GM12875 (cell line): ENCODE measurements at regions not wholly inside any gene's neighbourhood (a gene's known extent, or its start where the extent isn't known, plus 50 kb on each side); places are given as distances from the start of the nearest gene placed in this dataset.

Experiments
- H3K4me3 ChIP-seq: one replicate; pipeline ENCODE4 v1.5.1; 2011; ENCODE audit warnings: low read depth, low read length, control low read depth
- TF ChIP-seq, protein P1 (sequence below): IDR thresholded peaks from 2 replicates; pipeline ENCODE4 v1.5.1; 2011; ENCODE audit warnings: low read depth, mild to moderate bottlenecking, control low read depth, inconsistent platforms, low read length, moderate library complexity, borderline replicate concordance; ENCODE audit not compliant: insufficient read depth

DNA sequence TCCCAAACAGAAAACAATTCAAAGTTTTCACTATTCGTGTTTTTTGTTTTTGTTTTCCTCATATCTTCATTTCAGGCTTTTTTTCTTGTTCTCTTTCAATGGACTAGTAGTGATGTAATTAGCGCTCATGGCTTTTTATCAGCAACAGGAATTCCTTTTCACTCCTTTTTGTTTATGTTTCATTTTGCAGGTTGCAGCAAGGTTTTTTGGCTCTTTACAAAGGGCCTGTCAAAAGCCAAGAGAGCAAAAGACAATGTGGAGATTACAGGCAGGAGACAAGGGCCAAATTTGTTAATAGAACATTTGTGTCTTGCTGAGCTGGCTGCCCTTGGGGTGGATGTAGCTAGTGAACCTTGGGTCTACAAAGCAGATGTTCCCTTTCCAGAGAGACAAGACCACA lies 467.4 kb upstream of the CDH20 start:
- no peak overlapping the region for H3K4me3 ChIP-seq
- TF ChIP-seq, protein P1, sequence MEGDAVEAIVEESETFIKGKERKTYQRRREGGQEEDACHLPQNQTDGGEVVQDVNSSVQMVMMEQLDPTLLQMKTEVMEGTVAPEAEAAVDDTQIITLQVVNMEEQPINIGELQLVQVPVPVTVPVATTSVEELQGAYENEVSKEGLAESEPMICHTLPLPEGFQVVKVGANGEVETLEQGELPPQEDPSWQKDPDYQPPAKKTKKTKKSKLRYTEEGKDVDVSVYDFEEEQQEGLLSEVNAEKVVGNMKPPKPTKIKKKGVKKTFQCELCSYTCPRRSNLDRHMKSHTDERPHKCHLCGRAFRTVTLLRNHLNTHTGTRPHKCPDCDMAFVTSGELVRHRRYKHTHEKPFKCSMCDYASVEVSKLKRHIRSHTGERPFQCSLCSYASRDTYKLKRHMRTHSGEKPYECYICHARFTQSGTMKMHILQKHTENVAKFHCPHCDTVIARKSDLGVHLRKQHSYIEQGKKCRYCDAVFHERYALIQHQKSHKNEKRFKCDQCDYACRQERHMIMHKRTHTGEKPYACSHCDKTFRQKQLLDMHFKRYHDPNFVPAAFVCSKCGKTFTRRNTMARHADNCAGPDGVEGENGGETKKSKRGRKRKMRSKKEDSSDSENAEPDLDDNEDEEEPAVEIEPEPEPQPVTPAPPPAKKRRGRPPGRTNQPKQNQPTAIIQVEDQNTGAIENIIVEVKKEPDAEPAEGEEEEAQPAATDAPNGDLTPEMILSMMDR, result no peak

DNA sequence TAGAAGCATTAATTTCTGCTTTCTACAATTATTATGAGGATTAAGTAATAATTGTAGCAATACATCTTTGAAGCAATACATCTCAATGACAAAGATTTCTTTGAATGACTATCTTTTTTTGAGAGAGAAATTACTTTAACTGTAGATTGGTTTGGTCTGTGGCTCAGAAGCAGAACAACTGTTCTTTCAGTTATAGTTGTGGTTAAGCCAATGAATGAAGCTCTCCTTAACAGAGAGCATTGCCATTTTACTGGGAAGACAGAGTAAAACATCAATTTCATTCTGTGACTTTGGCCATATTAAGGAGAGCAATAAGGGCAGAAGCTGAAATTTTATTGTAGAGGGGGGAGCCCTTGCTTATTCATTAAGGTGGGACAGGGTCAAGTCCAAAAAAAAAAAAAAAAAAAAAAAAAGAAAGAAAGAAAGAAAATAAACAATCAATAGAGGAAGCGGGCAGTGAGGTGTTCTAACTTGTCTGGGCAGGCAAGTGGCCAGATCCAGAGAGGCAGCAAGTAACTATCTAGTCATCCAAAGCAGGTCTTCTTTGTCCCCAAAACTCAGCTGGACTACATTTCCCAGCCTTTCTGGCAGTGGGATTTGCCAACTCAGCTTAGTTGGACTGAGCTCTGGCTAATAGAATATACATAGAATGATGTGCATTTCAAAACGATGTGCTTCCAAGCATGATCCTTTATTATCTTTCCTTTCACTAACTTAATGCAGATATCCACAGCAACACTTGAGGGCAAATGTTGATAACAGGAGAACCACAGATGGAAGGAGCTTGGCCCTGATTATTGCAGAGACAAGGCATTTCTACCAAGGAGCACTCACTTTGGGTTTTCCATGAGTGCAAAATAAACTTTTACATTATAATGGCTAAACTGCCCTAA lies 462.7 kb upstream of the CDH20 start:
- H3K4me3 ChIP-seq, result no peak overlapping the region
- TF ChIP-seq, protein P1, result no peak

DNA sequence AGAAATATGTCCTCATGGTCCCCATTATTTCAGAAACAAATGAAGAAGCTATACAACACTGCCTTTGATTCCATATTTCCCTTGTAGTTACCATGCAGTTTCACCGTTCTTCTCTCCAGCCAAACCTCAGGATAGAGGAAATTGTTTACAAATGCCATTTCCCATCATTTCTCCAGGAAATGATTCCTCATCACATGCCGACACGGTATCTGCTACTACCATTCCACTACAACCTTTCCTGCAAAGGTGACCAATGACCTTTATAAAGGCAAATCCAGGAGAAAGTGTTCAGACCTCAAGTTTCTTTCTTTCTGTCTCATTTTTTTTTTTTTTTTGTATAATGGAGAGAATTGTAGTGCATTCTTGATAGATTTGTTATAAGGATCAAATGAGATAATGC lies 460.8 kb upstream of the CDH20 start:
- TF ChIP-seq, protein P1, result no peak
- no peak overlapping the region for H3K4me3 ChIP-seq

DNA sequence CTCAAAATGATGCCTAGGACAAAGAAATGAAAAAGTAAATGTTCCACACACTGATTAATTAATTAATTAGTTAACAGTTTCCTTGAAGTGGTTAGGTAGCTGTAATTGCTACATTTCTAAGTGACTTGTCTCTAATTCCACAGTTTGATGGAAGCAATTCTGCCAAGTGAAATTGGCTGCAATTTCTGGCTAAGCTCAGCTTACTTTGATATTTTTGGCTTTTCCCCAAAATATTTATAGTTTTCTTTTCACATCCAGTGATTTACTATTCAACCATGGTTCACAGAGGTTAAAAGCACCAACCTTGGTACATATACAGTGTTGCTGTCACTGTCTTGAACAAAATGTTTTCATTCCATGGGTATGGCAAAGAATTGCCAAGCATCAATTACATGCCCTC lies 459.5 kb upstream of the CDH20 start:
- H3K4me3 ChIP-seq, result no peak overlapping the region
- TF ChIP-seq, protein P1, result no peak

DNA sequence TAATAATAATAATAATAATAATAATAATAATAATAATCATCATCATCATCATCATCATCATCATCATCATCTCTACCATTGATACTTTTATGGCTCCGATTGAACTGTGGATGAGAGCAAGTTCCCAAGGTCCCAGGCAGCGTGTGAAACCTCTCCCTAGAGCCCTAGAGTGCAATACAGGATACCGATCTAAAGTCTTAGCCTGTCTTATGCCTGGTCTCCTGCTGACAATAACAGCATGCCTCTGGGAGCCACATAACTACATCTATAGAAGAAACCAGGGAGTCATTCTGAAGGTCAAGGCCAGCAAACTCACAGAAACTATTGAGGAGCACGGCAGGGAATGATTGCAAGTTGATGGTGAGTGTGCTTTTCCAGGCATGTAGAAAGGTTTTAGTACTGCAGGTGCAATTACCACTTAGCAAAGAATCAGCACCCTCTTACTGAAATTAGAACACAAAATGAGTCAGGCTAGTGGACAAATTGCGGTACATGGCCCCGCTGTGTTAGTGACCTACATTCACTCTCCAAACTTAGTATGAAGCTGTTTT lies 457.2 kb upstream of the CDH20 start:
- TF ChIP-seq, protein P1, result no peak
- H3K4me3 ChIP-seq, result no peak overlapping the region

DNA sequence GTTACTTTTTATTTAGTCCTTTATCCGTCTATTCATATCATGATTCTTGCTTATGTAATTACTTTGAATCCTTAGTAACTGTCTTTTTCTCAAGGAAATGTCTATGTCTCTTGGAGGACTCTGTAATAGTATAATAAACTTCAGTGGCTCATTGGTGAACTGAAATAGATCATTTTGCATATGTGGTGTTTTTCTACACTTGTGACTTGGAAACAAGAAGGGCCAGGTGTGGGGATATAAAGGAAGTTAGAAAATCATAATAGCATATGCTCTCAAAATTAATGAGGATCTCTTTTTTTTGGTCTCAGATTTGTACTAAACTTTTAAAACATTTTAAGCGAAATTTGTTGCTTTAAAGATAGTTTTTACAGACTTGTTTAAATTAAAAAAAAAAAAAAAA lies 453.0 kb upstream of the CDH20 start:
- TF ChIP-seq, protein P1, result no peak
- H3K4me3 ChIP-seq, result no peak overlapping the region

DNA sequence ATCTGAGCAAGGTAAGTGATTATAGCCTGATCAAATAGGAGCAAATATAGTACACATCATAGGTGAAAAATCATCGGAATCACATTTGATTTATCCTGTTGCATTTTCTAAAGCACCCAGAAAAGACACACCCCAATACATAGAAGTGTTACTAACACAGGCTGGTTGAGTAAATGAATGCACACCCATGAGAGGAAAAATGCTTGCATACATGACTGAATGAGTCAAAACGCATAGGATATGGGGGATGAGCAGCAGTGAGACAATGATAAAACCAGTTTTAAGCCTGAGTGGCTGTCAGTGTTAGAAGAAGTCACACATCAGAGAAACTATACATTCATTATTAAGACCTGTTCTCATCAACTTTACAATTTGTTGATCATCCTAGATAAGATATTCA lies 449.6 kb upstream of the CDH20 start:
- TF ChIP-seq, protein P1, result no peak
- no peak overlapping the region for H3K4me3 ChIP-seq
